Calu3 (cell line): ENCODE measurements at regions not wholly inside any gene's neighbourhood (a gene's known extent, or its start where the extent isn't known, plus 50 kb on each side); places are given as distances from the start of the nearest gene placed in this dataset.

Experiments used
- BruUV-seq: library from RNA; stranded (reverse); fragments of 400-500 nt; replicated peaks from 2 replicates; lab custom pipeline; 2021; lab: Mats Ljungman, UMichigan
- CTCF ChIA-PET: fragments of 300-600 bp; sonication (Branson Sonifier 250); formaldehyde crosslinking; loops from one replicate; lab custom pipeline; 2022; ENCODE audit warnings: antibody characterized with exemption; lab: Charles Lee
- DNase-seq: peaks from one replicate; pipeline ENCODE4 v3.0.0; 2022
- H3K27ac Mint-ChIP-seq: one replicate; pipeline ENCODE4 v1.8.0; 2022; ENCODE audit warnings: mixed read lengths; ENCODE audit not compliant: unreplicated experiment
- H3K27me3 Mint-ChIP-seq: one replicate; pipeline ENCODE4 v1.8.0; 2022; ENCODE audit warnings: mixed read lengths; ENCODE audit not compliant: unreplicated experiment
- H3K36me3 Mint-ChIP-seq: one replicate; pipeline ENCODE4 v1.8.0; 2022; ENCODE audit warnings: mild to moderate bottlenecking, moderate library complexity, mixed read lengths; ENCODE audit not compliant: insufficient read depth, unreplicated experiment
- H3K4me1 Mint-ChIP-seq: one replicate; pipeline ENCODE4 v1.8.0; 2022; ENCODE audit warnings: mild to moderate bottlenecking, low read depth, mixed read lengths; ENCODE audit not compliant: unreplicated experiment
- H3K4me3 Mint-ChIP-seq: one replicate; pipeline ENCODE4 v1.8.0; 2022; ENCODE audit warnings: mild to moderate bottlenecking, low read depth, moderate library complexity, mixed read lengths; ENCODE audit not compliant: unreplicated experiment
- H3K9me3 Mint-ChIP-seq: one replicate; pipeline ENCODE4 v1.8.0; 2022; ENCODE audit warnings: low read depth, mixed read lengths; ENCODE audit not compliant: unreplicated experiment
- intact Hi-C: fragments of 100-400 bp; cut with micrococcal nuclease; formaldehyde crosslinking; loops from one replicate; pipeline ENCODE4 v1.10.0; 2022; ENCODE audit not compliant: unreplicated experiment
- TF ChIP-seq, protein P1 (sequence below): fragments of 200-600 bp; IDR thresholded peaks from one replicate; pipeline ENCODE4 v1.8.0; 2022; ENCODE audit warnings: antibody characterized with exemption; ENCODE audit not compliant: unreplicated experiment

DNA sequence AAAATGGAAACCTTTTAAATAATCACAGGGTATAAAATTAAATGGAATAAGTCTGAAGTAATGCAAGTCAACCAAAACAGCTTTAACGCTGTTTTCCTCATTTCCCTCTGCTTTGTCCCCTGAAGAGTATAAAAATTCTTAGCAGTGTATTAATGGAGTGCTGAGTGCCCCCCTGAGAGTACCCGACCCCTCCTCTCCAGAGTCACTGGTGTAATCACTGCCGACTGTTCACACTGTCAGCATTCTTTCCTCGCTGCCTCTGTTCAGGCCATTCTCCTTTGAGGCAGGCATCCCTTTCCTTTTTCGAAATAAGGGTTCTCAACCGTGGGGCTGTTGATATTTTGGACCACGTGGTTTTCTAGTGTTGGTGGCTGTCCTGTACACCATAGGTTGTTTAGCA lies 146.9 kb upstream of the SLC10A2 start:
- TF ChIP-seq, protein P1, sequence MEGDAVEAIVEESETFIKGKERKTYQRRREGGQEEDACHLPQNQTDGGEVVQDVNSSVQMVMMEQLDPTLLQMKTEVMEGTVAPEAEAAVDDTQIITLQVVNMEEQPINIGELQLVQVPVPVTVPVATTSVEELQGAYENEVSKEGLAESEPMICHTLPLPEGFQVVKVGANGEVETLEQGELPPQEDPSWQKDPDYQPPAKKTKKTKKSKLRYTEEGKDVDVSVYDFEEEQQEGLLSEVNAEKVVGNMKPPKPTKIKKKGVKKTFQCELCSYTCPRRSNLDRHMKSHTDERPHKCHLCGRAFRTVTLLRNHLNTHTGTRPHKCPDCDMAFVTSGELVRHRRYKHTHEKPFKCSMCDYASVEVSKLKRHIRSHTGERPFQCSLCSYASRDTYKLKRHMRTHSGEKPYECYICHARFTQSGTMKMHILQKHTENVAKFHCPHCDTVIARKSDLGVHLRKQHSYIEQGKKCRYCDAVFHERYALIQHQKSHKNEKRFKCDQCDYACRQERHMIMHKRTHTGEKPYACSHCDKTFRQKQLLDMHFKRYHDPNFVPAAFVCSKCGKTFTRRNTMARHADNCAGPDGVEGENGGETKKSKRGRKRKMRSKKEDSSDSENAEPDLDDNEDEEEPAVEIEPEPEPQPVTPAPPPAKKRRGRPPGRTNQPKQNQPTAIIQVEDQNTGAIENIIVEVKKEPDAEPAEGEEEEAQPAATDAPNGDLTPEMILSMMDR: no peak
- Mint-ChIP-seq H3K4me3 (no peak overlapping the region), H3K36me3 (no peaks in the 10 kb centered on the region), H3K9me3 (no peaks in the 10 kb centered on the region), H3K27me3 (no peaks in the 10 kb centered on the region), H3K4me1 (no peaks in the 10 kb centered on the region), H3K27ac (no peak overlapping the region)
- CTCF ChIA-PET: no interaction called here
- intact Hi-C loops: no loop called here
- DNase-seq: no peak
- no TSS peak for BruUV-seq

DNA sequence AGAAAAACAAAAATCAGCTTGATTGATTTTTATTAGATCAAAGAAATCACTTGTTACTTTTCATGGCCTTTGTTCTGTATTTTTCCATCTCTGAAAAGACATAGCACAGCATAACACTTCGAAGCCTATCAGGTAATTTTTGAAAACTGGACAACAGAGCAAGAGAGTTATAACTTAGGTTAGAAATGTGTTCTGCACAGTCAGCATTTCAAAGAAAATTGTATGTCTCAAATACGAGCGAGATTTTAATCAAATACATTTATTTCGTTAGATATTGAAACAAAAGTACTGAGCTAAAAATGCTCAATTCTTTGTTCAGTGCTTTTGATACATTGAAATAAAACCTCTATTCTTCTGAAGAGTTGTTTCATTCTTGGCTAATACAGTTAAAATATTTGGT lies 144.1 kb upstream of the SLC10A2 start:
- no peak overlapping the region for H3K4me3 Mint-ChIP-seq
- H3K9me3 Mint-ChIP-seq: no peaks in the 10 kb centered on the region
- TF ChIP-seq, protein P1: no peak
- DNase-seq: no peak
- BruUV-seq: no TSS peak
- H3K4me1 Mint-ChIP-seq: no peaks in the 10 kb centered on the region
- intact Hi-C loops: no loop called here
- CTCF ChIA-PET: no interaction called here
- H3K27me3 Mint-ChIP-seq: no peaks in the 10 kb centered on the region
- H3K36me3 Mint-ChIP-seq: no peaks in the 10 kb centered on the region
- no peak overlapping the region for H3K27ac Mint-ChIP-seq

DNA sequence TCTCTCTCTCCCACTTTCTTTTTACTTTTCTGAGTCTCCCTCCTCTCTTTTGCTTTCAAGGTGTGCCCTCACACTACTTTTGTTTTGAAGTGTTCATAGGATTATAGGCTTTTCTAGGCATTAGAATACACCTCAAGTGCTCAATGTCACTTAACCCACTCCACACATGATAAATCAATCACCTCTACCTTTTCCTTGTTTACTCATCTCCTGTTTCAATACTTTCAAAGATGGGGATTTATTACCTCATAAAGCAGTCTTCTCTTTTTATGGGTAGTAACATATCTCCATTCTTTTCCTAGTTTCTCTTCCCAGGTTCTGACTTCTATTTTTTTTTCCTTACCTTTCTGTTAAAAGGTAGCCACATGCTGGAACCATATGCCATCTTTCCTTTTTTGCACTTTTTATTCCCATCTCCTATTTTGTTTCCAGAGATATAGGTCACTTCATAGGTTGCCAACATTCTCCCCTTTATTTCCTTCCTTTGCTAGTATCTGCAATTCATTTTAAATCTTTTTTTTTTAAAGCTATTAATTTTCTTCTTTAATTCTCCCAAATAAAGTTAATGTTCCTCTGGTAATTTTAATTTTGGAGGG lies 137.6 kb upstream of the SLC10A2 start:
- TF ChIP-seq, protein P1: no peak
- Mint-ChIP-seq H3K27me3 (no peaks in the 10 kb centered on the region), H3K36me3 (no peaks in the 10 kb centered on the region), H3K4me1 (no peaks in the 10 kb centered on the region), H3K27ac (no peak overlapping the region), H3K9me3 (no peaks in the 10 kb centered on the region), H3K4me3 (no peak overlapping the region)
- no peak for DNase-seq
- intact Hi-C loops: no loop called here
- CTCF ChIA-PET: no interaction called here
- no TSS peak for BruUV-seq

DNA sequence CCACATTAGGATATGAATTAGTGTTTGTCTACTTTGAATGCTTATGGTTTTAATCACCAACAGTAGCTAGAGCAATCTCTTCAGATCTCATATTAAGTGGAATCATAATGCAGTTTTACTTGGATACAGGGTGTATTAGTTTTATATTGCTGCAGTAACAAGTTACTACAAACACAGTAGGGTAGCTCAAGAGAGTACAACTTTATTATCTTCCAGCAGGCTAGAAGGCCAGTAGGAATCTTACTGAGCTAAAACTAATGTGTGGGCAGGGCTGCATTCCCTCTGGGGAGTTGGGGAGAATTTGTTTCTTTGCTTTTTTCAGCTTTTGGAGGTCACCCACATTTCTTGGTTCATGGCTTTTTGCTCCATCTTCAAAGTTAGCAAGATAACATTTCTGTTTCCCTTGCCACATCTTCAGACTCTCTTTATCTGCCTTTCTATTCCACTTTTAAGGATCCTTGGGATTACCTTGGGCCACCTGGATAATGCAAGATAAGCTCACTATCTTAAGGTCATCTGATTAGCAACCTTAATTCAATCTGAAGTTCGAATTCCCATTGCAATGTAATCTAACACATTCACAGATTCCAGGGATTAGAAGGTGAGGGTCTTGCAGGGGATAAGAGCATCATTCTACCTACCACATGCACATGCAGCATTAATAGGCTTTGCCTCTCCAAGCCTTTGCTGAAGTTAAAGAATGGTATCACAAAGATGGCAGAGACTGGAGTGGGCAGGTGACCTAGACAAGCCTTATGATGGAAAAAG lies 134.1 kb upstream of the SLC10A2 start:
- Mint-ChIP-seq H3K27me3 (no peaks in the 10 kb centered on the region), H3K36me3 (no peaks in the 10 kb centered on the region), H3K4me3 (no peak overlapping the region), H3K27ac (no peak overlapping the region), H3K4me1 (no peaks in the 10 kb centered on the region), H3K9me3 (no peaks in the 10 kb centered on the region)
- no peak for DNase-seq
- CTCF ChIA-PET: no interaction called here
- TF ChIP-seq, protein P1: no peak
- intact Hi-C loops: no loop called here
- BruUV-seq: no TSS peak
